ENCODE measurements at regions not wholly inside any gene's neighbourhood (a gene's known extent, or its start where the extent isn't known, plus 50 kb on each side); places are given as distances from the start of the nearest gene placed in this dataset.

GRCh38 chr17:77564278-77564920 lies 394.1 kb upstream of the TNRC6C start:
- TF ChIP-seq TAF1 (IDR thresholded peaks at IDR 0.05; ENCODE audit: low read depth, low read length) (no peak), POLR2A (IDR thresholded peaks at IDR 0.05; ENCODE audit: low read depth, low read length) (no peak)
